H4 (cell line): ENCODE measurements at regions not wholly inside any gene's neighbourhood (a gene's known extent, or its start where the extent isn't known, plus 50 kb on each side); places are given as distances from the start of the nearest gene placed in this dataset.
A peak's percentile ranks its signal among the peaks of the same experiment; 100 is the strongest.

Source experiments
- DNase-seq: peaks from one replicate; pipeline ENCODE4 v3.0.0-alpha.2; 2015; ENCODE audit warnings: low spot score

GRCh38 chr1:185512442-185512841 lies 195.4 kb upstream of the IVNS1ABP start:
- no peak for DNase-seq

- DNase-seq: no peak
Measured at GRCh38 chr1:185501099-185501498, 184.1 kb upstream of the IVNS1ABP start.

- DNase-seq: peak; percentile 21
Measured at GRCh38 chr1:185500001-185500626, 183.1 kb upstream of the IVNS1ABP start.

GRCh38 chr1:185498207-185498606 lies 181.2 kb upstream of the IVNS1ABP start:
- no peak for DNase-seq

GRCh38 chr1:185497177-185497576 lies 180.1 kb upstream of the IVNS1ABP start:
- DNase-seq: no peak

GRCh38 chr1:185495898-185496297 lies 178.9 kb upstream of the IVNS1ABP start:
- DNase-seq: no peak

- no peak for DNase-seq
Measured at GRCh38 chr1:185495007-185495406, 178.0 kb upstream of the IVNS1ABP start.

- no peak for DNase-seq
Measured at GRCh38 chr1:185492089-185492825, 175.2 kb upstream of the IVNS1ABP start.

GRCh38 chr1:185491604-185492003 lies 174.6 kb upstream of the IVNS1ABP start:
- no peak for DNase-seq

GRCh38 chr1:185490924-185491323 lies 173.9 kb upstream of the IVNS1ABP start:
- DNase-seq: no peak

GRCh38 chr1:185489406-185489805 lies 172.4 kb upstream of the IVNS1ABP start:
- DNase-seq: no peak

- no peak for DNase-seq
Measured at GRCh38 chr1:185488808-185489207, 171.8 kb upstream of the IVNS1ABP start.

- DNase-seq: no peak
Measured at GRCh38 chr1:185487936-185488335, 170.9 kb upstream of the IVNS1ABP start.

- DNase-seq: no peak
Measured at GRCh38 chr1:185487026-185487425, 170.0 kb upstream of the IVNS1ABP start.

GRCh38 chr1:185486346-185486745 lies 169.3 kb upstream of the IVNS1ABP start:
- DNase-seq: no peak

- peak; percentile 86 for DNase-seq
Measured at GRCh38 chr1:185483664-185484450, 166.8 kb upstream of the IVNS1ABP start.

GRCh38 chr1:185483217-185483616 lies 166.2 kb upstream of the IVNS1ABP start:
- DNase-seq: no peak

GRCh38 chr1:185480545-185480944 lies 163.5 kb upstream of the IVNS1ABP start:
- DNase-seq: no peak

GRCh38 chr1:185479796-185480195 lies 162.8 kb upstream of the IVNS1ABP start:
- no peak for DNase-seq

GRCh38 chr1:185478877-185479276 lies 161.8 kb upstream of the IVNS1ABP start:
- DNase-seq: no peak

- no peak for DNase-seq
Measured at GRCh38 chr1:185477638-185478580, 160.9 kb upstream of the IVNS1ABP start.
